Mucosa of gallbladder (tissue), 1 donor: ENCODE measurements at regions not wholly inside any gene's neighbourhood (a gene's known extent, or its start where the extent isn't known, plus 50 kb on each side); places are given as distances from the start of the nearest gene placed in this dataset.

Experiments
- DNase-seq: peaks from one replicate; pipeline ENCODE4 v3.0.0-alpha.2; 2020; ENCODE audit warnings: low spot score
- donor health status: DM: no; HTN: no; CAD: no.

- DNase-seq: no peak
Observed at GRCh38 chr17:72425133-72425793, 304.4 kb downstream of the SOX9 start.

DNA sequence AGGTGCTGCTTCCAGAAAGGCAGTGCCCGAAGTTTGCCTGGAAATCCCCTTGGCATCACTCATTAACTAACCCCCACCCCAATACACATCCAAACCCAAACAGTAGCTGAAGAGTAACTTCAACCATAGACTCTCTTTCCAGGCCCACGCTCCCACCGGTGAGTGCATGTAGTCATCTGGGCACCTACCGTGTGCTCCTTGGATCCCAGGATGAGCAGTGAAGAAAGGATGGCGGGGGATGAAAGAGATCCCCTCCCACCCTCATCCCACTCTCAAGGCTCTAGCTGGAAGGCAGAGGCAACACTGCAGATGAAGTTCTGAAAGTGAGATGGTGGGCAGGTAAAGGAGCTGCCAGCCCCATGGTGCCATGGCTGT, 305.0 kb downstream of the SOX9 start:
- DNase-seq: no peak

DNA sequence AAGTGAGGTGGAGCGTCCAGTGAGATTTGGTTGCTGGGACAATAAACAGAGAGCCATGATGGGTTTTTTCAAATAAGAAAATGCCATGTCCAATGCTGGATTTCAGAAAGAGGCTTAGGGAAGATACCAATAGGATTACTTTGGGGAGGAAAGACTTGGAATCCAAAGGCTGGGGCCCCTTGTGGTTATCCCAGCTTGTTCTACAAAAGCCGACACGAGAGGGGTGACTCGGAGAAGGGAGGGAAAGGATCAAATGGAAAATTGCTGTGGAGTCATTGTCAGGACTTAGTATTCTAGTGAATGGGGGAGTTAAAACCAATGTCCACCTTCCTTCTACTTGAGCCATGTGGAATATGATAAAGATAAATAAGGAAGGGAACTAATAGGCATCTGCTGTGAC, 305.5 kb downstream of the SOX9 start:
- DNase-seq: no peak

- DNase-seq: no peak
Observed at GRCh38 chr17:72426948-72427760, 306.3 kb downstream of the SOX9 start.

DNA sequence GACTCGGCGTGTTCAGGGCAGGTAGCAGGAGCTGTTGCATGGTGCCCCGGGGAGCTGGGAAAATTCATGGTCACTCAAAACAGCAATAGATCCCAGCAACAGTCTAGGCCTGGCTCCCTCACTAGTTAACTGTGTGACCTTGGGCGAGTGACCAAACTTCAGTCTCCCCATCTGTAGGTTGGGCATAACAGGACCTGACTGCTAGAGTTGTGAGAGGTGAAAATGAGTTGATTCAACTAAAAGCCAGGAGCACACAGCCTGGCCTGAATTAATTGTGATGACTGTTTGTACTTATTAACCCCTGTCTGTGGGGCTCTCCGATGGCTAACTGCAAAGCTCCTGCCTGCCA, 306.9 kb downstream of the SOX9 start:
- DNase-seq: no peak

- no peak for DNase-seq
Observed at GRCh38 chr17:72429066-72429638, 308.3 kb downstream of the SOX9 start.

- DNase-seq: no peak
Observed at GRCh38 chr17:72430611-72431432, 310.0 kb downstream of the SOX9 start.

GRCh38 chr17:72432143-72432621, 311.4 kb downstream of the SOX9 start:
- DNase-seq: no peak

GRCh38 chr17:72432881-72433280, 312.1 kb downstream of the SOX9 start:
- no peak for DNase-seq

DNA sequence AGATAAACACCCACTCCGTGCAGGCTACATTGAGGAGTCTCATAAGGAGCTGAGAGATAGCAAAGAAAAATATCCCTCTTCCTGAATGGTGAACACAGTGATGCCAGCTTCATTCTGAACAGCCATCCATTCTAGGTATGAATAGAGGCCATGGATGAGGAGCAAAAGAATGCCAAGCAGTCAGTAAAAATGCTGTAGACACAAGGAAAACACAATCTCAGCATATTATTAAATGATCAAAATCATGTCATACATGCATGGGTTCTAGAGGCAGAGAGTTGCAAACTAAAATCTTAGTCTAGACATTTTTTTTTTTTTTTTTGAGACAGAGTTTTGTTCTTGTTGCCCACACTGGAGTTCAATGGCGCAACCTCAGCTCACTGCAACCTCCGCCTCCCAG, 313.0 kb downstream of the SOX9 start:
- DNase-seq: no peak

DNA sequence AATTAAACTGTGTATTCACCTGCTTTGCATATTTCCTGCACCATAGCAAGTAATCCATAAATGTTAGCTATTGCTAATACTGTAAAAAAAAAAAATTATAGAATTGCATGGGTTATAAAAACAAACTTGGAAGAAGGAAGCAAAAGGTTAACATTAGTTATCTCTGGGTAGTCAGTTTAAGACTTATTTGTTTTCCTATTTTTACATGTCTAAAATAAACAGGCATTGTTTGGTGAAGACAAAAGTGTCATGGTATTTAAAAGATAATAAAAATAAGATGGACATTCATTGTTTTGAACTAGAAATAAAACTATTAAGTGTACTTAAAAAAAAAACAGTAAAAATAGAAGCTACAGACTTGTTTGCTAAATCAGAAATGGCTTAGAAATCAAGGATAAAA, 313.8 kb downstream of the SOX9 start:
- DNase-seq: no peak

GRCh38 chr17:72434991-72435618, 314.3 kb downstream of the SOX9 start:
- DNase-seq: no peak

DNA sequence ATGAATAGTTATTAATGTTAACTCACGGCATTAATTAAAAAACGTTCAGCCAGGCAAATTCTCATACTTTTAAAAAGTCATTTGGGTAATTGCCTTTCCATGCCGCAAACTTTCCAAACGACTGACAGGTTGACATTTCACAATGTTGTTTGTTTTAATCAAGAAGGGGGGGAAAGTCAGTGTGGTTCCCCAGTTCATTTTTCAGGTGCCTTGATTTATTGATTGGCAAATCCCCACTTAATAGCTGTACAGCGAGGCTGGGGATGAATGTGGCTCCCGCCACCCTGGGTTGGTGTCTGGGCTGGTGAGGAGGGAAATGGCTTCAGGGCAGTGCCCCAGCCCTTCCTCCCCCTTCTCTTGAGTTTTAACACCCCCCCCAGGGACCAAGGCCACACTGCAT, 318.0 kb downstream of the SOX9 start:
- no peak for DNase-seq

DNA sequence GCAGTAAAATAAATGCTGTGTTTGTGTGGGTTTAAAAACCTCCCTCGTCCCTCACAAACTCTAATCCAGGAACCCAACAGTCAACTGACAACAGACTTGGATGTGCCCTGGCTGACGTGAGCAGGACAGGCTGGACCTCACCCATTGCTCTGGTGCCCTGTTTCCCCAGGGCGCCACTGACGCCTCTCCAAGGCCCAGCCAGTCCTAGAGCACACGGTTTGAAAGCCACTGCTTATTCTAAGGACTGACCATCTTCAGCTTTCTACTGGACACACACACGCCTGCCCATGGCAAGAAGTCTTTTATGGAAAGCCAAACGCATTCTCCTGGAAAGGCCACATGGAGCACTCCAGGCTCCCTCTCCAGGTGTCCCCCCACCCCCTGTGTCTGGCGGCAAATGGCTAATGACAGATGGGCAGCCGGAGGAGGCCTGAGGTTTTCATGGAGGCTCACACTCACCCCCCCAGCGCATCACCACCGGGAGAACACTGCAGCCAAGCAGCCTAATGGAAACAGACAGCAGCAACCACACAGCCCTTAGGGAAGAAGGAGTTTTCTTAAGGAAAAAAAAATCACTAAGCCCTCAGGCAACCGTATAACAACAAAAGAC, 319.2 kb downstream of the SOX9 start:
- DNase-seq: no peak

GRCh38 chr17:72440961-72441360, 320.1 kb downstream of the SOX9 start:
- no peak for DNase-seq

- no peak for DNase-seq
Observed at GRCh38 chr17:72441909-72442308, 321.1 kb downstream of the SOX9 start.

DNA sequence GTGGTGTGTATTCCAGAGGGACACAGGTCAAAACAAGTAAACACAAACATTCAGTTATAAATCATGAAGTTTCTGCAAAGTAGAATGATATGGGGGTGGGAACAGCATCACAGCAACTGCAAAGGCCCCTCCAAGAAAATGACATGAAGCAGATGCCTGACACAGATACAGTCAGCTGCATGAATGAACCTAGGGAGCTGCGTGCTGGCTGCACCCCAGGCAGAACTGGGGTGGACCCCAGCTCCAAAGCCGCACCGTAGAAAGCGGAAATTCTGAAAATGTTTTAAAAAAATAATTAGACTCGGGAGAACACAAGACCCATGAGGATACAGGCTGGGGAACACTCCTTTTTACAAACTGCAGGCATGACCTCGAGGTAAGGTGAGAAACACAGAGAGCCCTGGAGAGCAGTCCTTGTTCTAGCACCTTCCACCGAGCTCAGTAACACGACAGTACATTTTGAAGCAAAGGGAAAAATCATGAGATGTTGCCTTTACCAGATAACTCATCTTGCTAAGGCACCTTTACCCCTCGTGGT, 323.8 kb downstream of the SOX9 start:
- DNase-seq: no peak

- DNase-seq: no peak
Observed at GRCh38 chr17:72445055-72445991, 324.5 kb downstream of the SOX9 start.

GRCh38 chr17:72446118-72446517, 325.3 kb downstream of the SOX9 start:
- DNase-seq: no peak
